Astrocyte of the cerebellum (primary cell): ENCODE measurements at regions not wholly inside any gene's neighbourhood (a gene's known extent, or its start where the extent isn't known, plus 50 kb on each side); places are given as distances from the start of the nearest gene placed in this dataset.
A peak's percentile ranks its signal among the peaks of the same experiment; 100 is the strongest.

Source experiments
- DNase-seq: peaks from one replicate; pipeline ENCODE4 v3.0.0-alpha.2; 2011; ENCODE audit warnings: low read depth
- H3K4me3 ChIP-seq: 2 replicates; pipeline ENCODE4 v1.5.1; 2011; ENCODE audit warnings: mild to moderate bottlenecking, low read depth, low read length, moderate library complexity
- in situ Hi-C: cut with HindIII; loops from 2 replicates; pipeline ENCODE4 v1.10.0; 2017; ENCODE audit warnings: low sequenced_read_pairs
- TF ChIP-seq, protein P1 (sequence below): IDR thresholded peaks from 2 replicates; pipeline ENCODE4 v1.5.1; 2012; ENCODE audit warnings: low read length, low read depth, moderate library complexity, mild to moderate bottlenecking; ENCODE audit errors: missing control alignments

DNA sequence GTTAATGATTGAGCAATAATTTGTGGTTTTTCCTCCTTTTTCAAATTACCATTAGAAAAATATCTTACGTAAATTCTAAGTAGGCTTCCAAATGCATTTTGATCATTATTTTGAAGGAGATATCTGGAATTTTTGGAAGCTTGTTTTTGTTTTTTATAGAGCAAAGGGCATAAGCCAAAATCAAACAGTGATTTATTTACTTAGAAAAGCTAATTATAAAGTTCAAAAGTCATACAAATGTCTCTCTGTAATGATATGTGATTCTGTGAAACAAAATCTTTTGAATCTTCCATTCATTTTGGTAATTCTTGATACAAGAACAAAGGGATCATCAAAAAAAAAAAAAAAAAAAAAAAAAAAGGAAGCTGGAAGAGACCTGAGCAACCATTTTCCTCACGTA lies 416.8 kb downstream of the ETNK1 start:
- DNase-seq: no peak
- in situ Hi-C loops: no loop called here
- H3K4me3 ChIP-seq: no peak overlapping the region
- TF ChIP-seq, protein P1, sequence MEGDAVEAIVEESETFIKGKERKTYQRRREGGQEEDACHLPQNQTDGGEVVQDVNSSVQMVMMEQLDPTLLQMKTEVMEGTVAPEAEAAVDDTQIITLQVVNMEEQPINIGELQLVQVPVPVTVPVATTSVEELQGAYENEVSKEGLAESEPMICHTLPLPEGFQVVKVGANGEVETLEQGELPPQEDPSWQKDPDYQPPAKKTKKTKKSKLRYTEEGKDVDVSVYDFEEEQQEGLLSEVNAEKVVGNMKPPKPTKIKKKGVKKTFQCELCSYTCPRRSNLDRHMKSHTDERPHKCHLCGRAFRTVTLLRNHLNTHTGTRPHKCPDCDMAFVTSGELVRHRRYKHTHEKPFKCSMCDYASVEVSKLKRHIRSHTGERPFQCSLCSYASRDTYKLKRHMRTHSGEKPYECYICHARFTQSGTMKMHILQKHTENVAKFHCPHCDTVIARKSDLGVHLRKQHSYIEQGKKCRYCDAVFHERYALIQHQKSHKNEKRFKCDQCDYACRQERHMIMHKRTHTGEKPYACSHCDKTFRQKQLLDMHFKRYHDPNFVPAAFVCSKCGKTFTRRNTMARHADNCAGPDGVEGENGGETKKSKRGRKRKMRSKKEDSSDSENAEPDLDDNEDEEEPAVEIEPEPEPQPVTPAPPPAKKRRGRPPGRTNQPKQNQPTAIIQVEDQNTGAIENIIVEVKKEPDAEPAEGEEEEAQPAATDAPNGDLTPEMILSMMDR: no peak

DNA sequence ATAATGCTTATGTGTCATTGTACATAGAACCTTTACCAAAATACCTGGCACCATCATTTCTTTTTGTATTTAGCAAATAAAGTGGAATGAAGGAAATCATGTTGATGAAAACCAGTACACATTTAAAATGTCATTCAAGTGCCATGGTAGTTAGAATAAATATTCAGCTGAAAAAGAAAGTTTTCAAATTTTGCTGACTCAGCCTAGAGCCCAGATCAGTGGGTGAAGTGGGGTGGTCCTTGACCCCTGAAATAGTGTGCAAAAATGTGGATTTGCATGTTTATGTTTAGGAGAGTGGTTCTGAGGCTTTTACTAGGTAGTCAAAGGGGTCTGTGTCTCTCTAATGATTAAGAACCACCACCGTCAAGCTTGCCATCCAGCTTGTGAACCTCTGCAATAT lies 418.7 kb downstream of the ETNK1 start:
- DNase-seq: no peak
- TF ChIP-seq, protein P1: no peak
- in situ Hi-C loops: no loop called here
- H3K4me3 ChIP-seq: no peak overlapping the region

DNA sequence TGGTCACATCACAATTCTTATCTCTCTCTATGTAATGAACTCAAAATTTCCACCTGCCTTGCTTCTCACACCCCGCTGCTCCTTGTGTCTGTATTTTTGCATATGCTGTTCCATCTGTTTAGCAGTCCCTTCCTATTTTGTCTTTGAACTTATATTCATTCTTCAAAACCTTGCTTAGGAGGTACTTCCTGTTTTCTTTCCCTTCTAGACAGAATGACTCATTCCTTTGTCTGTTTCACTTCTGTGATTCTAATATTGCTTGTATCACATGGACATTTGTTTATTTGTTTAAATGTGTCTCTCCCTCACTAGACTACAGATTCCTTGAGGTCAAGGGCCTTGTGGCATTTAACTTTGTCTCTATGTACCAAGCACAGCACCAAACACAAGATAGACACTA lies 424.2 kb downstream of the ETNK1 start:
- no peak overlapping the region for H3K4me3 ChIP-seq
- in situ Hi-C loops: no loop called here
- TF ChIP-seq, protein P1: no peak
- no peak for DNase-seq

DNA sequence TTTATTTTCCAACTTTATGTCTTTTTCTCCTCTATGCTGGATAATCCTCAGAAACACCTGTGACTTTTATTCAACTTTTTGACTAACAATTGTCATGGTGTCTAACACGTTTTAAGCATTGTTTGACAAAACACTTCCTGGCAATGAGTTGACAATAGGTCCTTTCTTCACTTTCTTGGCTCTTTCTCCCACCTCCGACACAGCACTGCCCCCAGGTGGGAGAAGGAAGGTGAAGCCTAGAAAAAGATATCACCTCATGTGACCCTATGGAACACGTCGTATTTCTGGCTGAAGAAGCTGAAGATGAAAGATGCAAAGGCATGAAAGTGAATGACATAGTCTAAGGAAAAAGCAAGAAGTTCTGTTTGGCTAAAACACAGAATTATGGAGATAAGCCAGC lies 430.0 kb downstream of the ETNK1 start:
- peak; percentile 2 for DNase-seq
- in situ Hi-C loops: no loop called here

DNA sequence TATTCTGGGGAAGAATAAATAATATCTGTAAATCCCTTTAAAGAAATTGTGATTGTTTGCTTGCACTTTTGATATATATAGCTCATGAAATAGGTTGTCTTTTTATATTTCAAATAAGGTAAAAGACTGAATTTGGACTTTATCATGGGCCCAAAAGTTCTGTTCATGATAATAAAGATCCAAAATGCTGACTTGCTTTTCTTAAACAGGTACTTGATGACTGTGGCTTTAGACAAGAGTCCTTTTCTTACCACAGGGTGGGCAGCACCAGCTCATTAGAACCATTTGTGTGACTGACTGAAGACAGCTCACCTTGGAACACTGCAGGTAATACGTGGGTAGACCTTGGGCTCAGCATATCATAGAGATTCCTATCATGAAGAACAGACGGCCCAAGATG lies 432.6 kb downstream of the ETNK1 start:
- no peak for DNase-seq
- H3K4me3 ChIP-seq: no peak overlapping the region
- in situ Hi-C loops: no loop called here
- TF ChIP-seq, protein P1: no peak

More for the DNA sequence above, 430.0 kb downstream of the ETNK1 start:
- no peak overlapping the region for H3K4me3 ChIP-seq
- TF ChIP-seq, protein P1: peak; percentile 55

DNA sequence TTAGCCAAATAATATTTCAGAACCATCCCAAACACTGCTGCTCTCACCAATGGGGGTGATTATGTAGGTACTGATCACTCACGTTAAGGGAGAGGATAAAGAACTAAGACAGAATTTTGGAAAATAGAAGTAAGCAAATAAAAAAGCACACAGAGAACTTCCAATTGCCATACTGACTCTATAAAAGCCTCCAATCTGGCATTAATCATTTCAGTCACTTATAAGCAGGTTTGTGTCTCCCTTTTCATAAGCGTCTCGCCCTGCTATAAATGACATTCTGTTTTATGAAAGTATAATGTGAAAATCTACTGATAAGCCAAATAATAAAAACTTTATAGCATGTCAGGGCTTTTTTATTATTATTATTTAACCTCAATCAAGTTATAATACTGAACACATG lies 435.2 kb downstream of the ETNK1 start:
- DNase-seq: no peak
- TF ChIP-seq, protein P1: no peak
- in situ Hi-C loops: no loop called here
- no peak overlapping the region for H3K4me3 ChIP-seq

DNA sequence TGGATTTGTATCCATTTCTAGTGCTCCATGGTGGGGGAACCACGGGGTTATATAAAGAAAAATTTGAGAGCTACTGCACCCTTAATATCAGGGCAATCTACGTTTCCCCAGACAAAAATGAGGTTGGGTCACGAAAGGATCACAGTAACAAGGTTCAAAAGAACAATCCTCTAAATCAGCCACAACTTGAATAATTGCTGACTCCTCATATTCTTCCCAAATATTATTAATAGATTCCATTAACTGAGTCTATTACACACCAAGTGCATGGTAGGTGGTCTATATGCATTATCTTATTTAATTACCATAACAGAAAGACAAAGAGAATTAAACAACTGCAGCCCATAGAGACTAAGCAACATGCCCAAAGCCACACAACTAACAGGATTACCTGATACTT lies 438.2 kb downstream of the ETNK1 start:
- TF ChIP-seq, protein P1: no peak
- in situ Hi-C loops: no loop called here
- DNase-seq: no peak
- no peak overlapping the region for H3K4me3 ChIP-seq
